Activated naive CD4-positive, alpha-beta T cell treated with anti-CD3 and anti-CD28 coated beads for 36 hours (primary cell): ENCODE measurements at regions not wholly inside any gene's neighbourhood (a gene's known extent, or its start where the extent isn't known, plus 50 kb on each side); places are given as distances from the start of the nearest gene placed in this dataset.
"Not testable (repeated sequence)": the region's sequence is repeated elsewhere in the genome, so short reads cannot be mapped to it uniquely, and the experiment has no call there.

Source experiments
- CTCF ChIA-PET: fragments of 350-600 bp; sonication (Branson Sonifier 250); formaldehyde crosslinking; loops from one replicate; lab custom pipeline; 2021; ENCODE audit warnings: antibody characterized with exemption; lab: Charles Lee
- DNase-seq: peaks from one replicate; pipeline ENCODE4 v3.0.0-alpha.2; 2020
- H3K27ac Mint-ChIP-seq: one replicate; pipeline ENCODE4 v1.8.0; 2021; ENCODE audit warnings: mild to moderate bottlenecking, mixed read lengths
- H3K27me3 Mint-ChIP-seq: one replicate; pipeline ENCODE4 v1.8.0; 2021; ENCODE audit warnings: low read depth, mixed read lengths
- H3K36me3 Mint-ChIP-seq: one replicate; pipeline ENCODE4 v1.8.0; 2021; ENCODE audit warnings: low read depth, mixed read lengths
- H3K4me1 Mint-ChIP-seq: one replicate; pipeline ENCODE4 v1.8.0; 2021; ENCODE audit warnings: low read depth, mixed read lengths
- H3K4me3 Mint-ChIP-seq: one replicate; pipeline ENCODE4 v1.8.0; 2021; ENCODE audit warnings: mild to moderate bottlenecking, moderate library complexity, mixed read lengths
- H3K9me3 Mint-ChIP-seq: one replicate; pipeline ENCODE4 v1.8.0; 2021; ENCODE audit warnings: mixed read lengths
- intact Hi-C: fragments of 100-400 bp; cut with micrococcal nuclease; formaldehyde crosslinking; loops from one replicate; pipeline ENCODE4 v1.15.1; 2023

GRCh38 chr6:115216835-115217234, 843.9 kb downstream of the FRK start:
- CTCF ChIA-PET: no interaction called here
- no peaks in the 10 kb centered on the region for H3K4me1 Mint-ChIP-seq
- no peak for DNase-seq
- intact Hi-C loops: no loop called here
- no peak overlapping the region for H3K27ac Mint-ChIP-seq
- H3K4me3 Mint-ChIP-seq: no peak overlapping the region
- no peaks in the 10 kb centered on the region for H3K27me3 Mint-ChIP-seq
- H3K36me3 Mint-ChIP-seq: no peaks in the 10 kb centered on the region
- H3K9me3 Mint-ChIP-seq: peaks cover 8% of the 10 kb centered on the region

DNA sequence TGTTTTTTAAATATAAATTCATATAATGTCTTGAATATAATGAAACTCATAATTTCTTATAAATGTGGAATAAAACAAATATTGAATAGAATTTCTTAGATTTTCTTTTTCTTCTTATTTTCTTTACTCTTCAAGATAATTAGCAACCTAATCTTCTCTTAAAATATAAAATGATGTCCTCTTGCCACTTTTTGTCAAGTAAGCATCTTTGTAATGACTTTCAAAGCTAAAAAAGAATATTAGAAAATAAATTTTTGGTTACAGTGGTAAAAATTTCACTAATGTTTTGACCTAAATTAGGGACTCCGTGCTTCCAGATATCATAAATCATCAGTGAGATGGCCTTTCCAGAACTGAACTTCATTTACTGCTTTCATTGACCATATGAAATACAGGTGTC, 846.4 kb downstream of the FRK start:
- intact Hi-C loops: no loop called here
- no peaks in the 10 kb centered on the region for H3K27me3 Mint-ChIP-seq
- no peak overlapping the region for H3K27ac Mint-ChIP-seq
- H3K4me1 Mint-ChIP-seq: no peaks in the 10 kb centered on the region
- H3K4me3 Mint-ChIP-seq: no peak overlapping the region
- CTCF ChIA-PET: no interaction called here
- no peak for DNase-seq
- peaks cover 12% of the 10 kb centered on the region for H3K9me3 Mint-ChIP-seq
- H3K36me3 Mint-ChIP-seq: no peaks in the 10 kb centered on the region

DNA sequence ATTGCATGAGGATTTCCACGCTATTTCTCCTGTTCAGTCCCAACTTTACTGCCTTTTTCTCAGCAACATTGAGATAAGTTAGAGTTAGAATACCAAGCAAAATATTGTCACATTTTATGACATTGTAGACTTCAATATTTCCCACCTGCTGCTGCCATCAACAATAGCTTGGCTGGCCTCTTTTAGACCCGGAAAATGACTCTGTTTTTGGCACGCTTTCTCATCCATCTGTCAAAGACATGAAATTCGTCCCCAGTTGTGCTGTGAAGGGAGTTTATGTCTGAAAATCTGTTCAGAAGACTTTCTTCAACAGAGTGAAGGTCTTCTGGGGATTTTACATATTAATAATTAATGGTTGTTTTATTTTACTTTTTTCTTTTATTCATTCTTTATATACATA, 857.3 kb downstream of the FRK start:
- intact Hi-C loops: no loop called here
- Mint-ChIP-seq H3K4me1 (no peaks in the 10 kb centered on the region), H3K27me3 (no peaks in the 10 kb centered on the region), H3K9me3 (peaks cover 10% of the 10 kb centered on the region), H3K27ac (no peak overlapping the region), H3K36me3 (no peaks in the 10 kb centered on the region), H3K4me3 (no peak overlapping the region)
- no peak for DNase-seq
- CTCF ChIA-PET: no interaction called here

DNA sequence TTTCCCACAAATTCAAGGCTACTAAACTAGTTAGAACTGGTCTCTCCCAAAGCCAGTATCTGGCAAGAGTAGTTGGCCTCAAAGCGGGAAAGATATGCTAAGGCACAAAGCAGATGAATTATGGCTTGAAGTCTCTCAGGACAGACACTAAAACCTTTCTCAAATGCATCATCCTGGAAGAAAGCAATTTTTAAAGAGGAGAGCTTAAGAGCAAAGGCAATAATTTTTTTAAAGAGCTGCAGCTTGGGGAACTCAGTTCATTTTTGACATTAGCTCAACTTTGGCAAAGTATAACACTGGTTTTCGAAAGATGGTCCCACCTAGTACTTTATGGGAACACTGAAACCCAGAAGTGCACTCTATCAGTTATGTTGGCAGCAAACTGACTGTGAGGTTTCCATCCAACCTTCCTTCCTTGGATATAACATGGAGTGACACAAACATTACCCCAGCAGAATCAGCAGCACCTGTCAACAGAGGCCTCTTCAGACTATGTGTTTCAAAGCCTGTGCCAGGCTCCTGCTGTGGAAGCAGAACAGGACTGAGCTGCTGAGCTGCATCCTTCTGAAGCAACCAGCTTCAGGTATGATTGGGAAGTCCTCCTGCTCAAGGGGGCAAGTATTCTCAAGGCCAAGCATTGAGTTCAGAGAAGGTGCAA, 852.3 kb upstream of the HS3ST5 start:
- Mint-ChIP-seq H3K9me3 (peaks cover 9% of the 10 kb centered on the region), H3K4me3 (no peak overlapping the region), H3K4me1 (no peaks in the 10 kb centered on the region), H3K36me3 (no peaks in the 10 kb centered on the region), H3K27me3 (no peaks in the 10 kb centered on the region), H3K27ac (no peak overlapping the region)
- intact Hi-C loops: no loop called here
- DNase-seq: no peak
- CTCF ChIA-PET: no interaction called here

DNA sequence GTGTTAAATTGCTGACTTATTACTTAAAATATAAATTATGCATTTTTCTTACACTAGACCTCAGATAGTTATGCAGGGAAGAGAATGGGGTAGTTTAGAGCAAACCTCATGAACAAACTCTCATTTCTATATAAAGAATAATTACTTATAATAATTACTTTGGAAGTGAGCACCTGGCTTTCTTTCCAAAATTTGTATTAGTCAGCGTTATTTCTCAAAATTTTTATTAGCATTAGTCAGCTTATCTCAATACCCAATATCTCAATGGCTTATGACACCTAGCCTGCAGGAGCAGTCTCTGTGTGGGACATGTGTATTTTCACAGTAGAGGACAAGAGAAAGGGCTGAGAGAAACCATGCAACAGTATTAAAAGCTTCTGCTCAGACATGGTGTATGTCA, 849.2 kb upstream of the HS3ST5 start:
- H3K9me3 Mint-ChIP-seq: peaks cover 2% of the 10 kb centered on the region
- no peaks in the 10 kb centered on the region for H3K36me3 Mint-ChIP-seq
- no peaks in the 10 kb centered on the region for H3K4me1 Mint-ChIP-seq
- H3K27me3 Mint-ChIP-seq: no peaks in the 10 kb centered on the region
- intact Hi-C loops: no loop called here
- no peak overlapping the region for H3K27ac Mint-ChIP-seq
- DNase-seq: no peak
- H3K4me3 Mint-ChIP-seq: no peak overlapping the region
- CTCF ChIA-PET: no interaction called here

DNA sequence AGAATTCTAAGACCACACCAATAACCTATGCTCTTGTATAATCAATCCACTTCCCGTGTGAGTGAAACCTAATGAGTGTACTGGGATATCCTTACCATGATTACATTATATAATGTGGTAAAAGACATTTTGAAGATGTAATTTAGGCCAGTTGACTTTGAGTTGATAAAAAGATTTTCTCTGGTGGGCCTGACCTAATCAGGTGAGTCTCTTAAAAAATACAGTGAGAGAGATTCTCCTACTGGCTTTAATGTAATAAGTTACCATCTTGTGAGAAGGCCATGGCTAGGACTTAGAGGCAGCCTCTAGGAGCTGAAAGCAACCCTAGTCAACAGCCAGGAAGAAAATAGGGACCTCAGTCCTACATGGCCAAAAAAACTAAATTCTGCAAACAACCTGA, 847.7 kb upstream of the HS3ST5 start:
- CTCF ChIA-PET: no interaction called here
- no peaks in the 10 kb centered on the region for H3K4me1 Mint-ChIP-seq
- intact Hi-C loops: no loop called here
- H3K9me3 Mint-ChIP-seq: peaks cover 2% of the 10 kb centered on the region
- DNase-seq: no peak
- no peaks in the 10 kb centered on the region for H3K36me3 Mint-ChIP-seq
- no peaks in the 10 kb centered on the region for H3K27me3 Mint-ChIP-seq
- no peak overlapping the region for H3K27ac Mint-ChIP-seq
- H3K4me3 Mint-ChIP-seq: no peak overlapping the region

DNA sequence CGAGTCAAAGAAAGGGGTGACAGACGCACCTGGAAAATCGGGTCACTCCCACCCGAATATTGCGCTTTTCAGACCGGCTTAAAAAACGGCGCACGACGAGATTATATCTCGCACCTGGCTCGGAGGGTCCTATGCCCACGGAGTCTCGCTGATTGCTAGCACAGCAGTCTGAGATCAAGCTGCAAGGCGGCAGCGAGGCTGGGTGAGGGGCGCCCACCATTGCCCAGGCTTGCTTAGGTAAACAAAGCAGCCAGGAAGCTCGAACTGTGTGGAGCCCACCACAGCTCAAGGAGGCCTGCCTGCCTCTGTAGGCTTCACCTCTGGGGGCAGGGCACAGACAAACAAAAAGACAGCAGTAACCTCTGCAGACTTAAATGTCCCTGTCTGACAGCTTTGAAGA, 832.6 kb upstream of the HS3ST5 start:
- H3K27me3 Mint-ChIP-seq, H3K4me1 Mint-ChIP-seq, H3K36me3 Mint-ChIP-seq, intact Hi-C loops, H3K9me3 Mint-ChIP-seq, DNase-seq, H3K4me3 Mint-ChIP-seq, CTCF ChIA-PET, H3K27ac Mint-ChIP-seq: not testable (repeated sequence)

GRCh38 chr6:115165912-115166311, 823.1 kb upstream of the HS3ST5 start:
- peaks cover 11% of the 10 kb centered on the region for H3K9me3 Mint-ChIP-seq
- CTCF ChIA-PET, H3K27me3 Mint-ChIP-seq, H3K27ac Mint-ChIP-seq, H3K4me1 Mint-ChIP-seq, H3K4me3 Mint-ChIP-seq, H3K36me3 Mint-ChIP-seq, DNase-seq, intact Hi-C loops: not testable (repeated sequence)

GRCh38 chr6:115159733-115160132, 816.9 kb upstream of the HS3ST5 start:
- intact Hi-C loops: no loop called here
- no peaks in the 10 kb centered on the region for H3K4me1 Mint-ChIP-seq
- no peak overlapping the region for H3K27ac Mint-ChIP-seq

GRCh38 chr6:115137910-115138309, 795.1 kb upstream of the HS3ST5 start:
- Mint-ChIP-seq H3K27me3 (no peaks in the 10 kb centered on the region), H3K36me3 (no peaks in the 10 kb centered on the region), H3K27ac (no peak overlapping the region), H3K4me1 (no peaks in the 10 kb centered on the region), H3K9me3 (peaks cover 7% of the 10 kb centered on the region), H3K4me3 (no peak overlapping the region)
- no peak for DNase-seq
- intact Hi-C loops: no loop called here
- CTCF ChIA-PET: no interaction called here

More at GRCh38 chr6:115159733-115160132, 816.9 kb upstream of the HS3ST5 start:
- CTCF ChIA-PET: interaction anchor here (0.6 kb wide), 1 partner anchor 70 kb away, joined by 3 read pairs; no protein-coding TSS in a partner anchor
- Mint-ChIP-seq H3K4me3 (no peak overlapping the region), H3K27me3 (no peaks in the 10 kb centered on the region), H3K9me3 (peaks cover 14% of the 10 kb centered on the region), H3K36me3 (no peaks in the 10 kb centered on the region)
- no peak for DNase-seq

- Mint-ChIP-seq H3K27ac (no peak overlapping the region), H3K36me3 (no peaks in the 10 kb centered on the region), H3K9me3 (peaks cover 14% of the 10 kb centered on the region), H3K27me3 (no peaks in the 10 kb centered on the region), H3K4me3 (no peak overlapping the region), H3K4me1 (no peaks in the 10 kb centered on the region)
- CTCF ChIA-PET: no interaction called here
- no peak for DNase-seq
- intact Hi-C loops: no loop called here
Observed at GRCh38 chr6:115133790-115134189, 791.0 kb upstream of the HS3ST5 start.

DNA sequence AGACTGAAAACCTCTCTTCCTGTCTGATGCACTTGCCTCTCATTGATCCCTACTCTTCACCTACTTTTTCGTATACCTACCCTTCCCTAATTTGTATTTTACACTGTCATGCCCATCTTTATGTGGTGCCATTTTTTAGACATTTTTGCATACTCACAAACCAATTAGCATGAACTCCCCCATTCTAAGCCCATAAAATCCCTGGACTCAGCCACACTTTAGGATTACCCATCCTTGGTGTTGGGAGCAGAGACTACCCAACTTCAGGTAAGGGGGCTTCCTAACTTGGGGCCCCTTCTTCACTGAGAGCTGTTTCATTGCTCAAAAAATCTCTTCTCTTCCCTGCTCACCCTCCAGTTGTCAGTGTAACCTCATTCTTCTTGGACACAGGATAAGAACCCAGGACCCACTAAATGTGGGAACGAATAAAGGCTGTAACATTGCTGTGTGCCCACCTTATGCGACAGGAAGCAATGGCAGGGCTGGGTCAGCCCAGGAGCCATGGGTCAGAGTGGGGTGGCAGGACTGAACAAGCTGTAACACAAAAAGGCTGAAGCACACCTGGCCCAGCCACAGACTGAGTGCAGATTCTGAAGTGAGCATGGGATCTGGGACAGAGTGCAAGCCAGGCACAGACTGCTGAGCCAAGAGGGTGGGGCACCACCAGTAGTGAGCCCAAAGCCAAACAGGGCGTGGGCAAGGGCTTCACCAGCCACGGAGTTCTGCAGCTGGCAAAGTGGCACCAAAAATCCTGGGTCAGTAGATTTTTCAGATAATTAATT, 789.1 kb upstream of the HS3ST5 start:
- Mint-ChIP-seq H3K27me3 (no peaks in the 10 kb centered on the region), H3K4me1 (no peaks in the 10 kb centered on the region), H3K4me3 (no peak overlapping the region), H3K9me3 (peaks cover 14% of the 10 kb centered on the region), H3K36me3 (no peaks in the 10 kb centered on the region), H3K27ac (no peak overlapping the region)
- intact Hi-C loops: no loop called here
- CTCF ChIA-PET: no interaction called here
- DNase-seq: no peak

- H3K27ac Mint-ChIP-seq, CTCF ChIA-PET, intact Hi-C loops, H3K9me3 Mint-ChIP-seq, H3K4me3 Mint-ChIP-seq, H3K4me1 Mint-ChIP-seq, DNase-seq, H3K36me3 Mint-ChIP-seq, H3K27me3 Mint-ChIP-seq: not testable (repeated sequence)
Observed at GRCh38 chr6:115121513-115121912, 778.7 kb upstream of the HS3ST5 start.
